OCI-LY3 (cell line): ENCODE measurements at regions not wholly inside any gene's neighbourhood (a gene's known extent, or its start where the extent isn't known, plus 50 kb on each side); places are given as distances from the start of the nearest gene placed in this dataset.

Source experiments
- EZH2phosphoT487 ChIP-seq: fragments of 200-600 bp; shearing (Covaris generic); IDR thresholded peaks from 2 replicates; pipeline ENCODE4 v1.6.1; 2018; ENCODE audit warnings: antibody characterized with exemption, mixed run types, low read depth
- TF ChIP-seq, protein P1 (sequence below): fragments of 200-600, 300-600 bp; sonication (generic); IDR thresholded peaks from 2 replicates; pipeline ENCODE4 v1.5.1; 2014; ENCODE audit warnings: antibody characterized with exemption, low read length, low read depth

DNA sequence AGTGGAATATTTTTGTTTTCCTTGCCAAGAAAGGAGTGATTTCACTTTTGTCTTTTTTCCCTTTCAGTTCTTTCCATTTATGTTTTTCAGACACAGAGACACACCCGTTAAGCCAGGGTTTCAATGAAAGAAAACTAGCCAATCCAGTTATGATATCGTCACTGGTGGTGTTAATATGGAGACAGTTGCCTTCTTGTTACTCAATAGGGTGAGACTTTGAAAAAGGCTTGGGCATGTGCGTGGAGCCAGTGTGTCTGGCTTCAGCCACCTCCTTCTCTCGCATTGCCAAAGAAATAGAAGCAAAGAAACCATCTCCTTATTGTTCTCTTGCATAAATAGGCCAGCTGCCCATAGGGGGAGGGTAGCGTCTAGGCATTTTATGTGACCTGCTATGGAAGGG is 84.1 kb upstream of the DLX6 start:
- TF ChIP-seq, protein P1, sequence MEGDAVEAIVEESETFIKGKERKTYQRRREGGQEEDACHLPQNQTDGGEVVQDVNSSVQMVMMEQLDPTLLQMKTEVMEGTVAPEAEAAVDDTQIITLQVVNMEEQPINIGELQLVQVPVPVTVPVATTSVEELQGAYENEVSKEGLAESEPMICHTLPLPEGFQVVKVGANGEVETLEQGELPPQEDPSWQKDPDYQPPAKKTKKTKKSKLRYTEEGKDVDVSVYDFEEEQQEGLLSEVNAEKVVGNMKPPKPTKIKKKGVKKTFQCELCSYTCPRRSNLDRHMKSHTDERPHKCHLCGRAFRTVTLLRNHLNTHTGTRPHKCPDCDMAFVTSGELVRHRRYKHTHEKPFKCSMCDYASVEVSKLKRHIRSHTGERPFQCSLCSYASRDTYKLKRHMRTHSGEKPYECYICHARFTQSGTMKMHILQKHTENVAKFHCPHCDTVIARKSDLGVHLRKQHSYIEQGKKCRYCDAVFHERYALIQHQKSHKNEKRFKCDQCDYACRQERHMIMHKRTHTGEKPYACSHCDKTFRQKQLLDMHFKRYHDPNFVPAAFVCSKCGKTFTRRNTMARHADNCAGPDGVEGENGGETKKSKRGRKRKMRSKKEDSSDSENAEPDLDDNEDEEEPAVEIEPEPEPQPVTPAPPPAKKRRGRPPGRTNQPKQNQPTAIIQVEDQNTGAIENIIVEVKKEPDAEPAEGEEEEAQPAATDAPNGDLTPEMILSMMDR, result no peak
- no peak for TF ChIP-seq EZH2phosphoT487
